NOMO-1 treated with dmso at 0.1 percent for 144 hours (cell line): ENCODE measurements at regions not wholly inside any gene's neighbourhood (a gene's known extent, or its start where the extent isn't known, plus 50 kb on each side); places are given as distances from the start of the nearest gene placed in this dataset.

Experiments
- DNase-seq: peaks from one replicate; lab custom pipeline; 2025; ENCODE audit not compliant: unreplicated experiment; lab: John Stamatoyannopoulos, UW

- DNase-seq = no peak
Measured at GRCh38 chr20:4095639-4096038, 53.0 kb upstream of the SMOX start.

- DNase-seq = no peak
Measured at GRCh38 chr20:4091490-4092479, 56.8 kb upstream of the SMOX start.

GRCh38 chr20:4090756-4091489 is 57.7 kb upstream of the SMOX start:
- DNase-seq = no peak

GRCh38 chr20:4089756-4090487 is 58.7 kb upstream of the SMOX start:
- peak; percentile 37 for DNase-seq

- DNase-seq = no peak
Measured at GRCh38 chr20:4088766-4089165, 59.9 kb upstream of the SMOX start.

- DNase-seq = no peak
Measured at GRCh38 chr20:4087923-4088322, 60.7 kb upstream of the SMOX start.

- no peak for DNase-seq
Measured at GRCh38 chr20:4086771-4087687, 61.6 kb upstream of the SMOX start.

GRCh38 chr20:4084721-4085120 is 63.9 kb upstream of the SMOX start:
- DNase-seq = no peak

GRCh38 chr20:4084096-4084495 is 64.5 kb upstream of the SMOX start:
- no peak for DNase-seq

GRCh38 chr20:4083098-4083865 is 65.3 kb upstream of the SMOX start:
- DNase-seq = no peak

GRCh38 chr20:4082406-4083097 is 66.1 kb upstream of the SMOX start:
- DNase-seq = peak; percentile 87

GRCh38 chr20:4081421-4081820 is 66.1 kb upstream of the RNF24 start:
- no peak for DNase-seq

- no peak for DNase-seq
Measured at GRCh38 chr20:4076671-4077070, 61.3 kb upstream of the RNF24 start.

GRCh38 chr20:4076033-4076432 is 60.7 kb upstream of the RNF24 start:
- no peak for DNase-seq

- peak; percentile 43 for DNase-seq
Measured at GRCh38 chr20:4074877-4075455, 59.6 kb upstream of the RNF24 start.

- DNase-seq = peak; percentile 48
Measured at GRCh38 chr20:4073852-4074741, 58.7 kb upstream of the RNF24 start.

GRCh38 chr20:4071178-4071693 is 55.9 kb upstream of the RNF24 start:
- DNase-seq = peak; percentile 24
